Mesendoderm (in vitro differentiated cells): ENCODE measurements at regions not wholly inside any gene's neighbourhood (a gene's known extent, or its start where the extent isn't known, plus 50 kb on each side); places are given as distances from the start of the nearest gene placed in this dataset.
A peak's percentile ranks its signal among the peaks of the same experiment; 100 is the strongest.
"Not testable (repeated sequence)": the region's sequence is repeated elsewhere in the genome, so short reads cannot be mapped to it uniquely, and the experiment has no call there.

Source experiments
- DNase-seq: peaks from one replicate; pipeline ENCODE4 v3.0.0; 2013
- H2AK5ac ChIP-seq: 2 replicates; pipeline ENCODE4 v1.6.1; 2013; ENCODE audit warnings: low read length, inconsistent platforms
- H2BK120ac ChIP-seq: 2 replicates; pipeline ENCODE4 v1.6.1; 2013; ENCODE audit warnings: low read depth, mild to moderate bottlenecking, low read length, moderate library complexity, mixed read lengths
- H2BK15ac ChIP-seq: replicated peaks from 2 replicates; pipeline ENCODE4 v1.6.1; 2013; ENCODE audit warnings: low read depth, mild to moderate bottlenecking, moderate library complexity
- H2BK5ac ChIP-seq: 2 replicates; pipeline ENCODE4 v1.6.1; 2013; ENCODE audit warnings: low read length, inconsistent platforms
- H3K18ac ChIP-seq: 2 replicates; pipeline ENCODE4 v1.6.1; 2013; ENCODE audit warnings: mild to moderate bottlenecking, low read length, mixed read lengths
- H3K23ac ChIP-seq: one replicate; pipeline ENCODE4 v1.6.1; 2013; ENCODE audit warnings: low read length
- H3K27ac ChIP-seq: 2 replicates; pipeline ENCODE4 v1.5.1; 2013; ENCODE audit warnings: low read depth, mild to moderate bottlenecking, inconsistent platforms, low read length, moderate library complexity
- H3K27me3 ChIP-seq: 2 replicates; pipeline ENCODE4 v1.6.1; 2013; ENCODE audit warnings: low read length, control low read depth, mild to moderate bottlenecking, inconsistent platforms; ENCODE audit not compliant: insufficient read depth, poor library complexity
- H3K36me3 ChIP-seq: 2 replicates; pipeline ENCODE4 v1.6.1; 2013; ENCODE audit warnings: low read length, inconsistent platforms; ENCODE audit not compliant: control insufficient read depth, insufficient read depth
- H3K4ac ChIP-seq: one replicate; pipeline ENCODE4 v1.6.1; 2013; ENCODE audit warnings: low read depth, mild to moderate bottlenecking, low read length, moderate library complexity
- H3K4me1 ChIP-seq: 2 replicates; pipeline ENCODE4 v1.6.1; 2013; ENCODE audit warnings: low read depth, low read length, inconsistent platforms; ENCODE audit not compliant: control insufficient read depth
- H3K4me2 ChIP-seq: 2 replicates; pipeline ENCODE4 v1.6.1; 2013; ENCODE audit warnings: low read length
- H3K4me3 ChIP-seq: 2 replicates; pipeline ENCODE4 v1.5.1; 2013; ENCODE audit warnings: mild to moderate bottlenecking, low read length
- H3K56ac ChIP-seq: one replicate; pipeline ENCODE4 v1.6.1; 2013; ENCODE audit warnings: low read length
- H3K79me1 ChIP-seq: 2 replicates; pipeline ENCODE4 v1.6.1; 2013; ENCODE audit warnings: low read length, inconsistent platforms
- H3K79me2 ChIP-seq: 2 replicates; pipeline ENCODE4 v1.6.1; 2013; ENCODE audit warnings: mild to moderate bottlenecking, low read length; ENCODE audit not compliant: control insufficient read depth, insufficient read depth
- H3K9ac ChIP-seq: 2 replicates; pipeline ENCODE4 v1.6.1; 2013; ENCODE audit warnings: low read length, inconsistent platforms
- H4K5ac ChIP-seq: one replicate; pipeline ENCODE4 v1.6.1; 2013; ENCODE audit warnings: low read length
- H4K8ac ChIP-seq: one replicate; pipeline ENCODE4 v1.6.1; 2013; ENCODE audit warnings: low read depth, mild to moderate bottlenecking, control low read depth, low read length, moderate library complexity
- WGBS: extraction: QIAGEN DNeasy Blood & Tissue Kit; methylation state at CpG from one replicate; pipeline ENCODE4 v1.1.7; 2013; ENCODE audit warnings: low lambda C conversion rate, missing lambda C conversion rate; ENCODE audit not compliant: insufficient coverage; ENCODE audit errors: extremely low coverage; 5-methylcytosine and 5-hydroxymethylcytosine counted together

DNA sequence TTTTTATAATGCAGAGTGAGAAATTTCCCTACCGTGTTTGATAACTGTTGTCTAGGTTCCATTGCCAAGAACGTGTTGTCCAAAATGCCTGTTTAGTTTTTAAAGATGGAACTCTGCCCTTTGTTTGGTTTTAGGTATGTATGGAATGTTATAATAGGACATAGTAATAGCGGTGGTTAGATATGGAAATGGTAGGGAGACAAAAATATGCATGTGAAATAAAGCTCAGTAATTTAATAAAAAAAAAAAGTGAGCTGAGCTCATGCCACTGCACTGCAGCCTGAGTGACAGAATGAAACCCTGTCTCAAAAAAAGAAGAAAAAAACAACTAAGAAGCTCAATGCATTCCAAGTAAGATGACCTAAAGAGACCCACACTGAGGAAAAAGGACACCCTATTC is 72.9 kb downstream of the ZNF783 start:
- no peak for DNase-seq
- H2BK5ac ChIP-seq, result no peak overlapping the region
- no peak overlapping the region for H3K56ac ChIP-seq
- H3K9ac ChIP-seq, result no peak overlapping the region
- H4K8ac ChIP-seq, result no peak overlapping the region
- no peak overlapping the region for H4K5ac ChIP-seq
- H2BK120ac ChIP-seq, result no peak overlapping the region
- 90% methylated on average over 1 of the region's 3 CpGs for WGBS
- H2AK5ac ChIP-seq, result no peak overlapping the region
- H3K79me1 ChIP-seq, result no peaks in the 10 kb centered on the region
- H3K36me3 ChIP-seq, result no peaks in the 10 kb centered on the region
- no peaks in the 10 kb centered on the region for H3K27me3 ChIP-seq
- H3K23ac ChIP-seq, result no peak overlapping the region
- no peak overlapping the region for H3K18ac ChIP-seq
- no peak overlapping the region for H3K27ac ChIP-seq
- H3K4me2 ChIP-seq, result no peak overlapping the region
- H3K4me1 ChIP-seq, result no peaks in the 10 kb centered on the region
- H2BK15ac ChIP-seq, result no peak overlapping the region
- no peak overlapping the region for H3K4ac ChIP-seq
- H3K79me2 ChIP-seq, result no peaks in the 10 kb centered on the region
- H3K4me3 ChIP-seq, result no peak overlapping the region

DNA sequence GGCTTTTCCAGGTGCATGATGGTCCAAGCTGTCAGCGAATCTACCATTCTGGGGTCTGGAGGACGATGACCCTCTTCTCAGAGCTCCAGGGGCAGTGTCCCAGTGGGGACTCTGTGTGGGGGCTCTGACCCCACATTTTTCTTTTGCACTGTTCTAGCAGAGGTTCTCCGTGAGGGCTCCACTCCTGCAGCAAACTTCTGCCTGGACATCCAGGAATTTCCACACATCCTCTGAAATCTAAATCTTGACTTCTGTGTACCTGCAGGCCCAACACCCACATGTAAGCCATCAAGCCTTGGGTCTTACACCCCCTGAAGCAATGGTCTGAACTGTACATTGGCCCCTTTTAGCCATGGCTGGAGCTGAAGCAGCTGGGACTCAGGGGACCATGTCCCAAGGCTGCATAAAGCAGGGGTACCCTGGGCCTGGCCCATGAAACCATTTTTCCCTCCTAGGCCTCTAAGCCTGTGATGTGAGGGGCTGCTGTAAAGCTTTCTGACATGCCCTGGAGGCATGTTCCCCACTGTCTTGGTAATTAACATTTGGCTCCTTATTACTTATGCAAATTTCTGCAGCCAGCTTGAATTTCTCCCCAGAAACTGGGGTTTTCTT is 86.9 kb downstream of the ZNF783 start:
- no peak overlapping the region for H4K8ac ChIP-seq
- H3K56ac ChIP-seq, result no peak overlapping the region
- no peak overlapping the region for H2BK5ac ChIP-seq
- WGBS, result no CpG with 5 or more reads among the region's 3 CpGs
- no peak overlapping the region for H2AK5ac ChIP-seq
- H3K79me2 ChIP-seq, result no peaks in the 10 kb centered on the region
- no peak for DNase-seq
- H3K4me2 ChIP-seq, result no peak overlapping the region
- H3K18ac ChIP-seq, result no peak overlapping the region
- no peak overlapping the region for H4K5ac ChIP-seq
- no peak overlapping the region for H3K4me3 ChIP-seq
- no peaks in the 10 kb centered on the region for H3K27me3 ChIP-seq
- H2BK120ac ChIP-seq, result no peak overlapping the region
- H3K9ac ChIP-seq, result no peak overlapping the region
- H3K36me3 ChIP-seq, result no peaks in the 10 kb centered on the region
- no peaks in the 10 kb centered on the region for H3K4me1 ChIP-seq
- H3K79me1 ChIP-seq, result no peaks in the 10 kb centered on the region
- H2BK15ac ChIP-seq, result no peak overlapping the region
- no peak overlapping the region for H3K4ac ChIP-seq
- no peak overlapping the region for H3K27ac ChIP-seq
- H3K23ac ChIP-seq, result no peak overlapping the region

DNA sequence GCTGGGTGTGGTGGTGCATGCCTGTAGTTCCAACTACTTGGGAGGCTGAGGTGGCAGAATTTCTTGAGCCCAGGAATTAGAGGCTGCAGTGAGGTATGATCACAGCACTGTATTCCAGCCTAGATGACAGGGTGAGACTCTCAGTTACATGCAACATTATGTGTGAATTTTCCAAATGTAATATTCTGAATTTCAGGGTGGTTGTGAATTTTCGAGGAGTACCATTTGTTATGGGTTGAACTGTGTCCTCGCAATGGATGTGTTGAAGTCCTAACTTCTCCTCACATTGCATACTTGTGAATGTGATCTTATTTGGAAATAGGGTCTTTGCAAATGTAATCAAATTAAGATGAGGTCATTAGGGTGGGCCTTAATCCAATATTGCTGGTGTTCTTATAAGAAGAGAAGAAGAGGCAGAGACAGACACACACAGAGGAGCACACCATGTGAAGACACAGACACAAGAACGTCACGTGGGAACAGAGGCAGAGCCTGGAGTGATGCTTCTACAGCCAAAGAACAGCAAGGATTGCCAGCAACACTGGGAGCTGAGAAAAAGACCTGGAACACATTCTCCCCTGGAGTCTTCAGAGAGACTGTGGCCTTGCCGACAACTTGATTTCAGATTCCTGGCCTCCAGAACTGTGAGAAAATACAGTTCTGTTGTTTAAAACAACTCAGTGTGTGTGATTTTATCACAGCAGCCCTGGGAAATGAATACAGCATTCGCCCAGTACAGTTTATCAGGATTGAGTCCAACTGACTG is 91.9 kb downstream of the ZNF783 start:
- H4K5ac ChIP-seq, result no peak overlapping the region
- no peak overlapping the region for H3K18ac ChIP-seq
- no peak overlapping the region for H3K9ac ChIP-seq
- no peak overlapping the region for H2BK120ac ChIP-seq
- H3K4me1 ChIP-seq, result no peaks in the 10 kb centered on the region
- no peak for DNase-seq
- no peak overlapping the region for H3K4ac ChIP-seq
- no peaks in the 10 kb centered on the region for H3K79me2 ChIP-seq
- no peak overlapping the region for H2BK5ac ChIP-seq
- H3K56ac ChIP-seq, result no peak overlapping the region
- no peak overlapping the region for H2AK5ac ChIP-seq
- no peak overlapping the region for H3K4me2 ChIP-seq
- H2BK15ac ChIP-seq, result no peak overlapping the region
- no peaks in the 10 kb centered on the region for H3K27me3 ChIP-seq
- H3K36me3 ChIP-seq, result no peaks in the 10 kb centered on the region
- H3K4me3 ChIP-seq, result no peak overlapping the region
- H3K27ac ChIP-seq, result no peak overlapping the region
- H3K23ac ChIP-seq, result no peak overlapping the region
- H3K79me1 ChIP-seq, result no peaks in the 10 kb centered on the region
- no peak overlapping the region for H4K8ac ChIP-seq
- WGBS, result no CpG with 5 or more reads among the region's 6 CpGs

DNA sequence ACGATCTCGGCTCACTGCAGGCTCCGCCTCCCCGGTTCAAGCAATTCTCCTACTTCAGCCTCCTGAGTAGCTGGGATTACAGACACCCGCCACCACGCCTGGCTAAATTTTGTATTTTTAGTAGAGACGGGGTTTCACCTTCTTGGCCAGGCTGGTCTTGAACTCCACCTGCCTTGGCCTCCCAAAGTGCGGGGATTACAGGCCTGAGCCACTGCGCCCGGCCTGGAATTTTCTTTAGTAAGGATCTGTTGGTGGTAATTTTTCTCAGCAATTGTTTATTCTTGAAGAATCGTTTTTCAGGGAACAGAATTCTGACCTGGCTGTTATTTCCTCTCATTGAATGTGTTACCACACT is 93.0 kb downstream of the ZNF783 start:
- H3K18ac ChIP-seq, H3K56ac ChIP-seq, DNase-seq, H2BK120ac ChIP-seq, H3K4me3 ChIP-seq, H3K36me3 ChIP-seq, H4K5ac ChIP-seq, H2BK5ac ChIP-seq, H3K4me1 ChIP-seq, H4K8ac ChIP-seq, H3K79me2 ChIP-seq, H3K9ac ChIP-seq, H2AK5ac ChIP-seq, H2BK15ac ChIP-seq, H3K27ac ChIP-seq, H3K79me1 ChIP-seq, H3K4ac ChIP-seq, H3K23ac ChIP-seq, H3K4me2 ChIP-seq, H3K27me3 ChIP-seq: not testable (repeated sequence)
- no CpG with 5 or more reads among the region's 11 CpGs for WGBS

DNA sequence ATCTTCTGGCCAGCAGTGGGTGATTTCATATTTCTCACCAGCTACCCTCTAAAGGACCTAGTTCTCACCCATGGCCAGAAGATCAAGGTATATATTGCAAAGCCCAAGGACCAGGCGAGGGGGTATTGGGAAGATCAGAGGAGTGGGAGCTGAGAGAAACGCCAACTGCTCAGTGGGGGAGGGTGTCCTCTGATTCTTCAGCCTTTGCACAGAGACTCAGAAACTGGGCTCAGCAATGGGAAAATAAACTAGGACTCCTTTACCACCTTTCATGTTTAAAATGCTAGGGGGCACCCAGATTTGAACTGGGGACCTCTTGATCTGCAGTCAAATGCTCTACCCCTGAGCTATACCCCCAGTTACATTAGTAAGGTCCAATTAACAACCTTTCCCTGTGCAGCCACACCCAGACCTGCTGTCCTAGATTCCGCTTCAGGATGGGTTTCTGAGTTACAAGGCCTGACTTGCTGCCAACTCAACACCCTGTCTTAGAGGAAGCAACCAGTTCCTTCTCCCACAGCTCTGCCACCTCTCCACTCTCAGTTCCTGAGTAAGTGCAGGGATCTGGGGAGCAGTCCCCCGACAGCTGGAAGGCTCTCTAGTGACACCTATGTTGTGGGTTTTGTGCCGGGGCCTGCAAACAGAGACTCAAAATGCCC is 93.5 kb downstream of the ZNF783 start:
- H3K27ac ChIP-seq, result no peak overlapping the region
- no CpG with 5 or more reads among the region's 5 CpGs for WGBS
- H3K27me3 ChIP-seq, result no peaks in the 10 kb centered on the region
- H3K79me1 ChIP-seq, result no peaks in the 10 kb centered on the region
- no peaks in the 10 kb centered on the region for H3K4me1 ChIP-seq
- no peak overlapping the region for H3K9ac ChIP-seq
- peak; percentile 92 for DNase-seq
- H4K8ac ChIP-seq, result no peak overlapping the region
- no peak overlapping the region for H3K4ac ChIP-seq
- no peak overlapping the region for H3K4me2 ChIP-seq
- H3K56ac ChIP-seq, result no peak overlapping the region
- H4K5ac ChIP-seq, result no peak overlapping the region
- no peaks in the 10 kb centered on the region for H3K79me2 ChIP-seq
- H3K4me3 ChIP-seq, result no peak overlapping the region
- H2BK5ac ChIP-seq, result no peak overlapping the region
- H2AK5ac ChIP-seq, result no peak overlapping the region
- H3K18ac ChIP-seq, result no peak overlapping the region
- no peak overlapping the region for H2BK15ac ChIP-seq
- no peaks in the 10 kb centered on the region for H3K36me3 ChIP-seq
- H2BK120ac ChIP-seq, result no peak overlapping the region
- H3K23ac ChIP-seq, result no peak overlapping the region
